Muscle layer of colon (tissue), 2 donors: ENCODE measurements at regions not wholly inside any gene's neighbourhood (a gene's known extent, or its start where the extent isn't known, plus 50 kb on each side); places are given as distances from the start of the nearest gene placed in this dataset.
"Not testable (repeated sequence)": the region's sequence is repeated elsewhere in the genome, so short reads cannot be mapped to it uniquely, and the experiment has no call there.

ENCODE experiments used
- H3K27ac ChIP-seq: one replicate; pipeline ENCODE4 v1.7.0; 2013; ENCODE audit warnings: low read depth, mild to moderate bottlenecking, low read length, moderate library complexity
- H3K27me3 ChIP-seq, 2 donors: one replicate each; pipeline ENCODE4 v1.7.0; 2013; ENCODE audit warnings: low read length in 2 of 2, mild to moderate bottlenecking in 2 of 2; ENCODE audit not compliant: insufficient read depth in 2 of 2, control insufficient read depth in 1 of 2
- H3K36me3 ChIP-seq: one replicate; pipeline ENCODE4 v1.7.0; 2013; ENCODE audit warnings: mild to moderate bottlenecking, low read length; ENCODE audit not compliant: insufficient read depth
- H3K4me1 ChIP-seq: one replicate; pipeline ENCODE4 v1.7.0; 2013; ENCODE audit warnings: mild to moderate bottlenecking, low read length; ENCODE audit not compliant: insufficient read depth
- H3K4me3 ChIP-seq, 2 donors: one replicate each; pipeline ENCODE4 v1.7.0; 2013; ENCODE audit warnings: low read length in 2 of 2, low read depth in 1 of 2, mild to moderate bottlenecking in 1 of 2, moderate library complexity in 1 of 2
- H3K9ac ChIP-seq: one replicate; pipeline ENCODE4 v1.7.0; 2013; ENCODE audit warnings: low read length
- H3K9me3 ChIP-seq: one replicate; pipeline ENCODE4 v1.7.0; 2013; ENCODE audit warnings: mild to moderate bottlenecking, low read length
- donor health status: abdominal sarcoma.
- donor health status: Adenocarcinoma of cecum.

GRCh38 chr7:10604128-10604527 is 369.5 kb upstream of the PHF14 start:
- no peaks in the 10 kb centered on the region for H3K9me3 ChIP-seq
- no peaks in the 10 kb centered on the region for H3K36me3 ChIP-seq
- H3K9ac ChIP-seq, result no peak overlapping the region
- H3K27ac ChIP-seq, result no peak overlapping the region
- no peak overlapping the region for H3K4me3 ChIP-seq
- no peaks in the 10 kb centered on the region for H3K27me3 ChIP-seq
- H3K4me1 ChIP-seq, result no peaks in the 10 kb centered on the region

GRCh38 chr7:10612950-10613349 is 360.7 kb upstream of the PHF14 start:
- H3K9ac ChIP-seq, result no peak overlapping the region
- H3K9me3 ChIP-seq, result no peaks in the 10 kb centered on the region
- no peak overlapping the region for H3K27ac ChIP-seq
- H3K4me1 ChIP-seq, result no peaks in the 10 kb centered on the region
- H3K27me3 ChIP-seq, result no peaks in the 10 kb centered on the region
- no peaks in the 10 kb centered on the region for H3K36me3 ChIP-seq
- H3K4me3 ChIP-seq, result no peak overlapping the region

GRCh38 chr7:10618953-10619352 is 354.7 kb upstream of the PHF14 start:
- Histone ChIP-seq H3K4me3 (no peak overlapping the region), H3K27me3 (no peaks in the 10 kb centered on the region), H3K9me3 (no peaks in the 10 kb centered on the region), H3K9ac (no peak overlapping the region), H3K27ac (no peak overlapping the region), H3K36me3 (no peaks in the 10 kb centered on the region), H3K4me1 (no peaks in the 10 kb centered on the region)

- H3K9ac ChIP-seq, result no peak overlapping the region
Observed at GRCh38 chr7:10632712-10633111, 341.0 kb upstream of the PHF14 start.

DNA sequence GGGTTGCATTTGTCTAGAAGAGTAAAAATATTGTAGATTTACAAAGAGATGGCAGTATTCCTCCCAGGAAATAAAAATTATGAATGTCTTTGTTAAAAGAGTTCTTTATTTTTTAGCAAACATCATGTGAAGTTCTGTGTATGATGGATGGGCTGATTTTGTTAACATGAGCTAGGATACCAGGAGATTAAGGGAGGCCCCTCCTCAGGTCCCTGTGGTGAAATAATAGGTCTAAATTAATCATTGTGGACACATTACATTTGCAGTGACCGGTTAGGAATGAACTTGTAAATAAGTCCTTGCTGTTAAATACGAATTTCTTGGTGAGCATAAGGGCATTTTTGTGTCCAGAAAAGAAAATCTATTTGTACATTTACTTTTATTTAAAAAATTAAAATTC is 339.4 kb upstream of the PHF14 start:
- H3K27ac ChIP-seq, result no peak overlapping the region
- H3K27me3 ChIP-seq, result no peaks in the 10 kb centered on the region
- no peak overlapping the region for H3K4me3 ChIP-seq
- H3K9ac ChIP-seq, result no peak overlapping the region
- no peaks in the 10 kb centered on the region for H3K9me3 ChIP-seq
- H3K4me1 ChIP-seq, result no peaks in the 10 kb centered on the region
- H3K36me3 ChIP-seq, result no peaks in the 10 kb centered on the region

More at GRCh38 chr7:10632712-10633111, 341.0 kb upstream of the PHF14 start:
- H3K4me3 ChIP-seq, result no peak overlapping the region
- no peaks in the 10 kb centered on the region for H3K36me3 ChIP-seq
- H3K9me3 ChIP-seq, result no peaks in the 10 kb centered on the region
- no peaks in the 10 kb centered on the region for H3K27me3 ChIP-seq
- H3K4me1 ChIP-seq, result no peaks in the 10 kb centered on the region
- H3K27ac ChIP-seq, result no peak overlapping the region

GRCh38 chr7:10637991-10638390 is 335.7 kb upstream of the PHF14 start:
- Histone ChIP-seq H3K9ac (no peak overlapping the region), H3K4me1 (no peaks in the 10 kb centered on the region), H3K27ac (no peak overlapping the region), H3K36me3 (no peaks in the 10 kb centered on the region), H3K4me3 (no peak overlapping the region), H3K27me3 (no peaks in the 10 kb centered on the region), H3K9me3 (no peaks in the 10 kb centered on the region)

DNA sequence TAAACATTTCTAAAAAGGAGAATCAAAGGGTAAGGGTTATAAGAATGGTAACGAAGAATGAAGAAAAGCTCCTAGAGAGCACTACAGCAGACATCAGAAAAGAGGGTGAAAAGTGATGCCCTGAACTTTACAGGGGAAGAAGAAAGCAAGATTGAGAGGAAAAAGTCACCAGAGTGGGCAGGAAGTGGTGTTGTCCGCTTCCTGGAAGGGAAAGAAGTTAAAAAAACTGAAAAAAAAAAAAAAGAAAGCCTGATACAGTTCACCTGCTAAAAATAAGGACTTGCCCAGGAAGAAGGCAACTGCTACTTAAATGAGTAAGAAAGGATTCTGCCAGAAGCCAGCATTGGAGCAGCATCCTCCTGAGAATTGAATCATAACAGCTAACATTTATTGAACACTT is 330.1 kb upstream of the PHF14 start:
- no peaks in the 10 kb centered on the region for H3K36me3 ChIP-seq
- no peak overlapping the region for H3K4me3 ChIP-seq
- no peaks in the 10 kb centered on the region for H3K9me3 ChIP-seq
- H3K4me1 ChIP-seq, result no peaks in the 10 kb centered on the region
- H3K27ac ChIP-seq, result no peak overlapping the region
- H3K27me3 ChIP-seq, result no peaks in the 10 kb centered on the region
- H3K9ac ChIP-seq, result no peak overlapping the region

DNA sequence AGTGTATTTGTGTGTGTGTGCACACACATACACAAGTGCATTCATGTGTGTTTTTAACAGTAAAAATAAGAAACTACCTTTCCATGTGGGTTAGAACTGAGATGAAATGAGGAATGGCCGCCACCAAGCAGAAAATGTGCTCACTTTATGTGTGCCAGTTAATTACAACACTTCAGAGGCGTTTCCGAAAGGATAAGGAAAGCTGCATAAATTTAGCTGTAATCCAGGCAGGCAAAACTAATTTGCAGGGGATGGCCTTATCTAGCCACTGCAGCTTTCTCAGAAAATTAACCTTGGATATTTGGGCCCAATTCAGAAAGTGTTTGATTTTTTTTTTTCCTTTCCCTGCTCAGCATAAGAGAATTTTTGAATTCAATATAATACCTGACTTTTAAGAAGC is 328.8 kb upstream of the PHF14 start:
- H3K27me3 ChIP-seq, result no peaks in the 10 kb centered on the region
- H3K9ac ChIP-seq, result no peak overlapping the region
- no peak overlapping the region for H3K4me3 ChIP-seq
- H3K9me3 ChIP-seq, result no peaks in the 10 kb centered on the region
- H3K4me1 ChIP-seq, result no peaks in the 10 kb centered on the region
- no peak overlapping the region for H3K27ac ChIP-seq
- H3K36me3 ChIP-seq, result no peaks in the 10 kb centered on the region

DNA sequence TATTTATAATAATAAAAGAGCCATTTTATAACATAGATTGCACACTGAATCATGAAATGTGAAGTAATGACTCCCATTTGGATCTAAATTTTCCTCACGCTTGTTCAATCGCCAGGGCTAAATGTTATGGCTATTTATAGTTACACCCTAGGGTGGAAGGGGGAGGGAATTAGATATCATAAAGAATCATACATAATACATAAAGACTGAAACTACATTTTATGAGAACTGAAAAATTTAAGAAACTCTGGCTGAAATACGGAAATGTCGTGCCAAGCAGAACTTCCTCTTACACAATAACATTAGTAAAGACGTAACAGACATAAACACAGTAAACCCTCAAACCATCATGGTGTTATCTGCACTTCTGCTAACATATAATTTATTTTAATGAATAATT is 327.5 kb upstream of the PHF14 start:
- Histone ChIP-seq H3K27me3 (no peaks in the 10 kb centered on the region), H3K9me3 (no peaks in the 10 kb centered on the region), H3K36me3 (no peaks in the 10 kb centered on the region), H3K4me1 (no peaks in the 10 kb centered on the region), H3K9ac (no peak overlapping the region), H3K27ac (no peak overlapping the region), H3K4me3 (no peak overlapping the region)

GRCh38 chr7:10648289-10648688 is 325.4 kb upstream of the PHF14 start:
- no peaks in the 10 kb centered on the region for H3K9me3 ChIP-seq
- H3K4me1 ChIP-seq, result no peaks in the 10 kb centered on the region

GRCh38 chr7:10649120-10649519 is 324.6 kb upstream of the PHF14 start:
- H3K4me3 ChIP-seq, H3K9ac ChIP-seq, H3K27ac ChIP-seq, H3K9me3 ChIP-seq, H3K27me3 ChIP-seq, H3K4me1 ChIP-seq, H3K36me3 ChIP-seq: not testable (repeated sequence)

More at GRCh38 chr7:10648289-10648688, 325.4 kb upstream of the PHF14 start:
- no peak overlapping the region for H3K27ac ChIP-seq
- H3K36me3 ChIP-seq, result no peaks in the 10 kb centered on the region
- H3K27me3 ChIP-seq, result no peaks in the 10 kb centered on the region
- no peak overlapping the region for H3K4me3 ChIP-seq
- no peak overlapping the region for H3K9ac ChIP-seq

- no peak overlapping the region for H3K4me3 ChIP-seq
- no peaks in the 10 kb centered on the region for H3K4me1 ChIP-seq
- H3K9me3 ChIP-seq, result no peaks in the 10 kb centered on the region
- H3K9ac ChIP-seq, result no peak overlapping the region
- H3K27me3 ChIP-seq, result no peaks in the 10 kb centered on the region
- no peaks in the 10 kb centered on the region for H3K36me3 ChIP-seq
- no peak overlapping the region for H3K27ac ChIP-seq
Observed at GRCh38 chr7:10655031-10655430, 318.6 kb upstream of the PHF14 start.
